MM.1S (cell line): ENCODE measurements at regions not wholly inside any gene's neighbourhood (a gene's known extent, or its start where the extent isn't known, plus 50 kb on each side); places are given as distances from the start of the nearest gene placed in this dataset.
"Not testable (repeated sequence)": the region's sequence is repeated elsewhere in the genome, so short reads cannot be mapped to it uniquely, and the experiment has no call there.

Experiments used
- EZH2 ChIP-seq: fragments of 300-600 bp; sonication (generic); optimal IDR thresholded peaks from 2 replicates; pipeline ENCODE3; 2017; ENCODE audit warnings: low read depth, mild to moderate bottlenecking, antibody characterized with exemption, low read length, mixed read lengths
- TF ChIP-seq, protein P1 (sequence below): fragments of 300-600 bp; sonication (generic); IDR thresholded peaks from 2 replicates; pipeline ENCODE4 v1.5.1; 2016; ENCODE audit warnings: antibody characterized with exemption, low read length, mixed read lengths

DNA sequence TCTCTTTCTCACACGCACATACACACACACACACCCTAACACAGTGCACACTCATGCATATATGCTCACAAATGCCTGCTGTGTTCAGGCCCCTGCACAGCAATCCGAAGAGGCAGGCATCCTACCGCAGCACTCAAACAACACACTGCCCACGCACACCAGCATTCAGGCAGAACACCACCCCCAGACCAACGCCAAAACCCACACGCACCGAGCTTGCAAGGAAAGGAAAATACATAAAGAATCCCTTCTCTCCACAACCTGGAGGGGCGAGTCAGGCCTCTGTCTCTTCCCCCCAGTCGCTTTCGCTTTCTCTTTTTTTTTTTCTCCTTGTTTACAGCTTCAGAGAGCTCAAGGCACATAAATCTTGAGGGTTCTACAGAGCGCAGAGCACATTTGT is 968.4 kb upstream of the DEFB115 start:
- TF ChIP-seq, protein P1, sequence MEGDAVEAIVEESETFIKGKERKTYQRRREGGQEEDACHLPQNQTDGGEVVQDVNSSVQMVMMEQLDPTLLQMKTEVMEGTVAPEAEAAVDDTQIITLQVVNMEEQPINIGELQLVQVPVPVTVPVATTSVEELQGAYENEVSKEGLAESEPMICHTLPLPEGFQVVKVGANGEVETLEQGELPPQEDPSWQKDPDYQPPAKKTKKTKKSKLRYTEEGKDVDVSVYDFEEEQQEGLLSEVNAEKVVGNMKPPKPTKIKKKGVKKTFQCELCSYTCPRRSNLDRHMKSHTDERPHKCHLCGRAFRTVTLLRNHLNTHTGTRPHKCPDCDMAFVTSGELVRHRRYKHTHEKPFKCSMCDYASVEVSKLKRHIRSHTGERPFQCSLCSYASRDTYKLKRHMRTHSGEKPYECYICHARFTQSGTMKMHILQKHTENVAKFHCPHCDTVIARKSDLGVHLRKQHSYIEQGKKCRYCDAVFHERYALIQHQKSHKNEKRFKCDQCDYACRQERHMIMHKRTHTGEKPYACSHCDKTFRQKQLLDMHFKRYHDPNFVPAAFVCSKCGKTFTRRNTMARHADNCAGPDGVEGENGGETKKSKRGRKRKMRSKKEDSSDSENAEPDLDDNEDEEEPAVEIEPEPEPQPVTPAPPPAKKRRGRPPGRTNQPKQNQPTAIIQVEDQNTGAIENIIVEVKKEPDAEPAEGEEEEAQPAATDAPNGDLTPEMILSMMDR: not testable (repeated sequence)
- not testable (repeated sequence) for TF ChIP-seq EZH2
